ENCODE measurements at regions not wholly inside any gene's neighbourhood (a gene's known extent, or its start where the extent isn't known, plus 50 kb on each side); places are given as distances from the start of the nearest gene placed in this dataset.

- no peak for TF ChIP-seq CTCF (IDR thresholded peaks at IDR 0.05)
- TF ChIP-seq POLR2A (IDR thresholded peaks at IDR 0.05): no peak
These were observed 166.4 kb upstream of the MGAT5 start for GRCh38 chr2:134087371-134087921.
